A673 (cell line): ENCODE measurements at regions not wholly inside any gene's neighbourhood (a gene's known extent, or its start where the extent isn't known, plus 50 kb on each side); places are given as distances from the start of the nearest gene placed in this dataset.

Experiments used
- BruUV-seq: library from RNA; stranded (reverse); fragments of 400-500 nt; replicated peaks from 2 replicates; lab custom pipeline; 2021; lab: Mats Ljungman, UMichigan
- CTCF ChIA-PET: fragments of 300-600 bp; sonication (Branson Sonifier 250); formaldehyde crosslinking; loops from one replicate; lab custom pipeline; 2022; ENCODE audit warnings: antibody characterized with exemption; lab: Charles Lee
- POLR2A ChIA-PET: fragments of 300-600 bp; sonication (Branson Sonifier 250); formaldehyde crosslinking; loops from one replicate; lab custom pipeline; 2022; ENCODE audit warnings: antibody characterized with exemption; ENCODE audit not compliant: low non-redundant PET; lab: Charles Lee
- DNase-seq: peaks from one replicate; pipeline ENCODE4 v3.0.0-alpha.2; 2015; ENCODE audit warnings: low spot score
- H3K27ac ChIP-seq: fragments of 200-600 bp; sonication (generic); 2 replicates; pipeline ENCODE4 v1.5.1; 2016; ENCODE audit warnings: mixed run types, low read depth, mild to moderate bottlenecking, mixed read lengths, antibody characterized with exemption, low read length; ENCODE audit not compliant: poor library complexity, severe bottlenecking
- H3K27me3 ChIP-seq: fragments of 200-600 bp; sonication (generic); replicated peaks from 2 replicates; pipeline ENCODE4 v1.6.1; 2017; ENCODE audit warnings: mixed run types, low read depth, mild to moderate bottlenecking, mixed read lengths, antibody characterized with exemption, low read length; ENCODE audit not compliant: insufficient read depth, poor library complexity
- H3K36me3 ChIP-seq: fragments of 200-600 bp; sonication (generic); 2 replicates; pipeline ENCODE4 v1.6.1; 2016; ENCODE audit warnings: mixed run types, mild to moderate bottlenecking, mixed read lengths, antibody characterized with exemption, low read length; ENCODE audit not compliant: insufficient read depth, poor library complexity, severe bottlenecking
- H3K4me1 ChIP-seq: fragments of 200-600 bp; sonication (generic); 2 replicates; pipeline ENCODE4 v1.6.1; 2017; ENCODE audit warnings: mixed run types, mild to moderate bottlenecking, mixed read lengths, antibody characterized with exemption, low read length; ENCODE audit not compliant: insufficient read depth, poor library complexity, severe bottlenecking
- H3K4me3 ChIP-seq: fragments of 200-600 bp; sonication (generic); 2 replicates; pipeline ENCODE4 v1.5.1; 2016; ENCODE audit warnings: low read depth, mixed run types, mild to moderate bottlenecking, mixed read lengths, low read length; ENCODE audit not compliant: poor library complexity, severe bottlenecking
- H3K9me3 ChIP-seq: fragments of 200-600 bp; sonication (generic); 2 replicates; pipeline ENCODE4 v1.6.1; 2016; ENCODE audit warnings: mixed run types, low read depth, mild to moderate bottlenecking, mixed read lengths, antibody characterized with exemption, low read length; ENCODE audit not compliant: poor library complexity, severe bottlenecking
- EZH2 ChIP-seq: fragments of 200-600 bp; sonication (generic); IDR thresholded peaks from 2 replicates; pipeline ENCODE4 v1.6.1; 2017; ENCODE audit warnings: borderline replicate concordance, low read depth, mild to moderate bottlenecking, mixed read lengths, antibody characterized with exemption, low read length; ENCODE audit not compliant: poor library complexity, severe bottlenecking
- intact Hi-C: fragments of 100-400 bp; cut with micrococcal nuclease; formaldehyde crosslinking; loops from one replicate; pipeline ENCODE4 v1.10.0; 2022; ENCODE audit not compliant: unreplicated experiment
- TF ChIP-seq, protein P1 (sequence below): fragments of 300-800, 200-600 bp; sonication (generic); conservative IDR thresholded peaks from 2 replicates; pipeline ENCODE4 v1.5.1; 2017; ENCODE audit warnings: low read depth, mild to moderate bottlenecking, antibody characterized with exemption, low read length, moderate library complexity, mixed read lengths

DNA sequence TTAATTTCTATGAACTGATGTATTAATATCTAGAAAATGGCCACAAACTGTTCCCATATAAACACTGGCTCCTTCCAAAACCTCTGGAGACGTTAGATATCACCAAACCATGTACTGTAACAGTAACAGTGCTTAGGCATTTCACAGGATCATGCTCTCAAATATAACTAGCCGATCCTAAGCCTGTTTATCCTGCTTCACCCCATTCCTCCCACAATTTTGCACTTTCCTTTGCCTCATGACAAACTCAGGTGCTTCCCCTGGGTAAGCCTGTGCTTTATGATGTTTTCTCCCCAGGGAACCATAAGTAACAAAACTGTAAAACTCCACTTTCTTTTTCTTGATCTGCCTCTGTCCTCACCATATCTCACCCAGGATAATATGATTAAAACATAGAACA is 452.3 kb downstream of the PLA2G4A start:
- DNase-seq: no peak
- H3K4me3 ChIP-seq: no peak overlapping the region
- H3K36me3 ChIP-seq: no peaks in the 10 kb centered on the region
- no peaks in the 10 kb centered on the region for H3K9me3 ChIP-seq
- H3K27ac ChIP-seq: no peak overlapping the region
- ChIA-PET CTCF (no interaction called here), POLR2A (no interaction called here)
- H3K4me1 ChIP-seq: peaks cover 19% of the 10 kb centered on the region
- H3K27me3 ChIP-seq: no peaks in the 10 kb centered on the region
- TF ChIP-seq EZH2: no peak
- TF ChIP-seq, protein P1, sequence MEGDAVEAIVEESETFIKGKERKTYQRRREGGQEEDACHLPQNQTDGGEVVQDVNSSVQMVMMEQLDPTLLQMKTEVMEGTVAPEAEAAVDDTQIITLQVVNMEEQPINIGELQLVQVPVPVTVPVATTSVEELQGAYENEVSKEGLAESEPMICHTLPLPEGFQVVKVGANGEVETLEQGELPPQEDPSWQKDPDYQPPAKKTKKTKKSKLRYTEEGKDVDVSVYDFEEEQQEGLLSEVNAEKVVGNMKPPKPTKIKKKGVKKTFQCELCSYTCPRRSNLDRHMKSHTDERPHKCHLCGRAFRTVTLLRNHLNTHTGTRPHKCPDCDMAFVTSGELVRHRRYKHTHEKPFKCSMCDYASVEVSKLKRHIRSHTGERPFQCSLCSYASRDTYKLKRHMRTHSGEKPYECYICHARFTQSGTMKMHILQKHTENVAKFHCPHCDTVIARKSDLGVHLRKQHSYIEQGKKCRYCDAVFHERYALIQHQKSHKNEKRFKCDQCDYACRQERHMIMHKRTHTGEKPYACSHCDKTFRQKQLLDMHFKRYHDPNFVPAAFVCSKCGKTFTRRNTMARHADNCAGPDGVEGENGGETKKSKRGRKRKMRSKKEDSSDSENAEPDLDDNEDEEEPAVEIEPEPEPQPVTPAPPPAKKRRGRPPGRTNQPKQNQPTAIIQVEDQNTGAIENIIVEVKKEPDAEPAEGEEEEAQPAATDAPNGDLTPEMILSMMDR: no peak
- intact Hi-C loops: no loop called here
- no TSS peak for BruUV-seq

DNA sequence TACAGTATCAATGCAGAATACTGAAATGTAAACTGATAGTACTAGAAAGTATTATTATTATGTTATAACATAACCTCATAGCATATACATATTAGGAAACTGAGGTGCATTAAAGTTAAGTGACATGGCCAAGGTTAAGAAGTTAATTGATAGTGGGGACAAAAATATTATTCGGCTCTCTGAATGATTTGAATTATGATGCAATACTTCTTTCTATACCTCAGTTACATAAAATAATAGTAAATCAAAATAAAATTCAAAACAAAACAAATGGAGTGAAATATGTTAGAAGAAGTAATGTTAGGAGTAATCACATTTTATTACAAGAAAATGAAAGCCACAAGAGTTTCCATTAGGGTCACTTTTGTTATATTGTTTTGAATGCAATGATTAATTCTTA is 455.2 kb downstream of the PLA2G4A start:
- intact Hi-C loops: no loop called here
- Histone ChIP-seq H3K27me3 (no peaks in the 10 kb centered on the region), H3K36me3 (no peaks in the 10 kb centered on the region), H3K27ac (no peak overlapping the region), H3K4me3 (no peak overlapping the region), H3K9me3 (no peaks in the 10 kb centered on the region), H3K4me1 (peaks cover 13% of the 10 kb centered on the region)
- no TSS peak for BruUV-seq
- ChIA-PET POLR2A (no interaction called here), CTCF (no interaction called here)
- TF ChIP-seq, protein P1: no peak
- no peak for TF ChIP-seq EZH2
- no peak for DNase-seq

- Histone ChIP-seq H3K36me3 (no peaks in the 10 kb centered on the region), H3K4me1 (no peaks in the 10 kb centered on the region), H3K9me3 (no peaks in the 10 kb centered on the region), H3K27ac (no peak overlapping the region), H3K27me3 (no peaks in the 10 kb centered on the region), H3K4me3 (no peak overlapping the region)
- DNase-seq: no peak
- POLR2A ChIA-PET: no interaction called here
- intact Hi-C loops: no loop called here
- TF ChIP-seq EZH2: no peak
- TF ChIP-seq, protein P1: no peak
- CTCF ChIA-PET: no interaction called here
- BruUV-seq: no TSS peak
Measured at GRCh38 chr1:187294421-187295201, 465.9 kb downstream of the PLA2G4A start.
